LNCaP clone FGC (cell line): ENCODE measurements at regions not wholly inside any gene's neighbourhood (a gene's known extent, or its start where the extent isn't known, plus 50 kb on each side); places are given as distances from the start of the nearest gene placed in this dataset.
"Not testable (repeated sequence)": the region's sequence is repeated elsewhere in the genome, so short reads cannot be mapped to it uniquely, and the experiment has no call there.

ENCODE experiments used
- DNase-seq: peaks from one replicate; pipeline ENCODE4 v3.0.0-alpha.2; 2011; ENCODE audit warnings: low read depth
- H3K4me3 ChIP-seq: 2 replicates; pipeline ENCODE4 v1.5.1; 2011; ENCODE audit warnings: mild to moderate bottlenecking, low read depth, low read length, control low read depth
- TF ChIP-seq, protein P1 (sequence below): IDR thresholded peaks from 2 replicates; pipeline ENCODE4 v1.5.1; 2012; ENCODE audit warnings: mild to moderate bottlenecking; ENCODE audit not compliant: control insufficient read depth, insufficient read depth; ENCODE audit errors: extremely low read depth

DNA sequence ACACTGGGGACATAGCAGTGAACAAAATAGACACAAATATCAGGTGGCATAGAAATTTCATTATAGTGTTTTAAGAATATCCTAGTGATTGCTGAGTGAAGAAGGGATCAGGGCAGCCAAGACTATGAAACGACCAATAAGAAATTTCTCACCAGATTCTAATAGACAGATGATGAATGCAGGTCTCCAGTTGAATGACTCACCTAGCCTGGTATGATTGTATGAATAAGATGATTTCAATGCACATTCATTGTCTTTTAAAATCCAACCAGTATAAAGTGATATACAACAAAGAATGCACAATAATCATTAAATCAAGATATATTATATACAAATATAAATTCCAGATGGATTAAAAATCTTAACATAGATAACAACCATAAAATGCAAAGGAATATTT is 124.5 kb upstream of the TENT5A start:
- TF ChIP-seq, protein P1, sequence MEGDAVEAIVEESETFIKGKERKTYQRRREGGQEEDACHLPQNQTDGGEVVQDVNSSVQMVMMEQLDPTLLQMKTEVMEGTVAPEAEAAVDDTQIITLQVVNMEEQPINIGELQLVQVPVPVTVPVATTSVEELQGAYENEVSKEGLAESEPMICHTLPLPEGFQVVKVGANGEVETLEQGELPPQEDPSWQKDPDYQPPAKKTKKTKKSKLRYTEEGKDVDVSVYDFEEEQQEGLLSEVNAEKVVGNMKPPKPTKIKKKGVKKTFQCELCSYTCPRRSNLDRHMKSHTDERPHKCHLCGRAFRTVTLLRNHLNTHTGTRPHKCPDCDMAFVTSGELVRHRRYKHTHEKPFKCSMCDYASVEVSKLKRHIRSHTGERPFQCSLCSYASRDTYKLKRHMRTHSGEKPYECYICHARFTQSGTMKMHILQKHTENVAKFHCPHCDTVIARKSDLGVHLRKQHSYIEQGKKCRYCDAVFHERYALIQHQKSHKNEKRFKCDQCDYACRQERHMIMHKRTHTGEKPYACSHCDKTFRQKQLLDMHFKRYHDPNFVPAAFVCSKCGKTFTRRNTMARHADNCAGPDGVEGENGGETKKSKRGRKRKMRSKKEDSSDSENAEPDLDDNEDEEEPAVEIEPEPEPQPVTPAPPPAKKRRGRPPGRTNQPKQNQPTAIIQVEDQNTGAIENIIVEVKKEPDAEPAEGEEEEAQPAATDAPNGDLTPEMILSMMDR = no peak
- no peak overlapping the region for H3K4me3 ChIP-seq
- no peak for DNase-seq

DNA sequence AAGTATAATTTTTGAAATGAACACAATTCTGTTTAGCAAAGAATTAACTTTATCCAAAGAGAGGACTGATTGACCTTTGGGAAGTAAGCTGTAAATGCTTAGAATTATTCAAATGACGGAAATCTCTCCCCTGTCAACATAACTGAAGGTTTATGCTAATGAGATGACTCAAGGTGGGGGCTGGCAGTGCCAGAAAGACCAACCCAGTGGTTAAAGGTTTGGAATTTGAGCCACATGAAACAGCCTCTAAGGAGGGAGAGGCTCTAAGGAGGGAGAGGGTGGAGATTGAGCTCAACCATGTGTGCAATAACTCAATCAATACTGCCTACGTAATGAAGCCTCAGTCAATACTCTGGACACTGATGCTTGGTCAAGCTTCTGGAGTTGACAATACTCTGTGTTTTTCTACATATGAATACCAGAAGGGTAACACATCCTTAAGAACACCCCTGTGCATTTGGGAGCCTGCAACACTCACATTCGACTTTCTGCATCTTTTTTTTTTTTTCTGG is 123.4 kb upstream of the TENT5A start:
- no peak for DNase-seq
- H3K4me3 ChIP-seq = no peak overlapping the region
- TF ChIP-seq, protein P1 = no peak

DNA sequence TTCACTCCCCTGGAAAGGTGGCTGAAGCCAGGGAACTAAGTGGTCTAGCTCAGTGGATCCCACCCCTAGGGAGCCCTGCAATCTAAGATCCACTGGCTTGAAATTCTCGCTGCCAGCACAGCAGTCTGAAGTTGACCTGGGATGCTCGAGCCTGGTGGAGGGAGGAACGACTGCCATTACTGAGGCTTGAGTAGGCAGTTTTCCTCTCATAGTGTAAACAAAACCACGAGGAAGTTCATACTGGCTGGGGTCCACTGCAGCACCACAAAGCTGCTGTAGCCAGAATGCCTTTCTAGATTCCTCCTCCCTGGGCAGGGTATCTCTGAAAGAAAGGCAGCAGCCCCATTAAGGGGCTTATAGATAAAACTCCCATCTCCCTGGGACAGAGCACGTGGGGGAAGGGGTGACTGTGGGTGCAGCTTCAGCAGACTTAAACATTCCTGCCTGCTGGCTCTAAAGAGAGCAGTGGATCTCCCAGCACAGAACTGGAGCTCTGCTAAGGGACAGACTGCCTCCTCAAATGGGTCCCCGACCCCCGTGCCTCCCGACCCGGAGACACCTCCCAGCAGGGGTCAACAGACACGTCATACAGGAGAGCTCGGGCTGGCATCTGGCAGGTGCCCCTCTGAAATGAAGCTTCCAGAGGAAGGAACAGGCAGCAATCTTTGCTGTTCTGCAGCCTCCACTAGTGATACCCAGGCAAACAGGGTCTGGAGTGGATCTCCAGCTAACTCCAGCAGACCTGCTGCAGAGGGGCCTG is 117.4 kb upstream of the TENT5A start:
- DNase-seq, H3K4me3 ChIP-seq: not testable (repeated sequence)

DNA sequence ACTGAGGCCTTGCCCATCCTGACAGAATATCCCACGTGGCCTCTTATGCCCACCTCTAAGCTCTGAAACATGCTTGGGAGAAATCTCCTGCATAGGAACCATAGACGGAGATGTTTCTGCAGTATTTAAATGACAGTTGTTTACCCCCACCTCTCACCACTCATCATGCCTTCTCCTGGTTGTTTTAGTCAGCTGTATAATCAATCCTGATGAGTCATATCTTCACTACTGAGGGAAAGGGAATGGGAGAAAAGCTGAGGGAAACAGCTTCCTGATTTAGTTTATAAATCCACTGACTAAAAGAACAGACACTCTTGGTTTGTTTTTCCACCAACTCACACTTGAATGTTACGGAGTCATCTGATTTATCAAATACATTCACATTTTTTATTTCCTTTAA is 113.2 kb upstream of the TENT5A start:
- TF ChIP-seq, protein P1 = no peak
- no peak overlapping the region for H3K4me3 ChIP-seq
- no peak for DNase-seq

DNA sequence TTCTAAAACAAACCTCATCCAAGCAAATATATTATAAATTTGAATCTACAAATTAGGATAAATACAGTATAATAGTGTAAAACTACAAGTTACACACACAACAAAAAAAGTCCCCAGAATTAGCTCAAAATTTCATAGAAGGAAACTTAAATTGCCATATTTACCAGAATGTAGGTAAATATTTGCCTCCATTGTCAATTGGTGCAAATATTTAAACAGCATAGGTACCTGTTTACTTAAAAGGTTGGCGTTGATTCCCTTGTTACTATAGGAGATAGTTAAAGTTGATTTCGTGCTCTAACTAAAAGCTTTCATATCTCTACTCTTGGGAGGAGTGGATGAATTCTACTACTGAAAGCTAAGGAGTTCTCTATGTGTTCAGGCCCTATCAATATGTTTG is 111.6 kb upstream of the TENT5A start:
- TF ChIP-seq, protein P1 = no peak
- no peak for DNase-seq
- no peak overlapping the region for H3K4me3 ChIP-seq

DNA sequence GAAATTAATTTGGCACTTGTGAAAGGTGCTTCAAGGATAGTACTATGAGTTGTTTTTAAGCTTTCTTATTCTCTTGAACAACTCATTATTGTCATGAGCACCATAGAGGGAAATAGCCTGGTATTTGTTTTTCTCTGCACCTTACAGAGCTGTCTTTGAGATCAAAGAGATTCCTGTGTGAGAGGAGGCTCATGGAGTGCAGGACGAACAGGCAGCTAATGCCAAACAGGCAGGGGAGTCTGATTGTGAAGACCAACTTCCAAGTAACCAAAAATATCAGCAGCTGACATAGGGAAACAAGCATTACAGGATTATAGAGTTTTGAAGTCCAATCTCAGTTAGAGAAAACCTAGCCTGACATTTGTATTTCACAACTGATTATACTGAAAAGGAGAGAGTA is 110.6 kb upstream of the TENT5A start:
- TF ChIP-seq, protein P1 = no peak
- H3K4me3 ChIP-seq = no peak overlapping the region
- no peak for DNase-seq

DNA sequence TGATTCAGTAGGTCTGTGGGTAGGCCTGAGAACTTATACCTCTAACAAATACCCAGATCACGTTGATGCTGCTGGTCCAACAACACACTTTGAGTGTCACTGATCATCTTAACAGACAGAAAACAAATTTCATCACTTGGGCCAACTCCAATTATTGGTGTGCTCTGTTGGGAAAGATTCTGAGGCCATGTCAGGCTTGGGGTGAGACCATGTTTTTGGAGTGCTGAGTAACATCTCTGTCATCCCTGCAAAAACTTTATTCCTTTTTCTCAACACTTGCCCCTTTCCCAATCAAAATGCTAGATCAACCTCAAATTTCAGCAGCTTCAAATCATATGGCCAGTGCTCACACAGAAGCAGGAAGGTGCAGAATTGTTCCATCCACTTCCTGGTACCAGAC is 108.8 kb upstream of the TENT5A start:
- no peak overlapping the region for H3K4me3 ChIP-seq
- DNase-seq = no peak
- TF ChIP-seq, protein P1 = no peak
